ENCODE measurements at regions not wholly inside any gene's neighbourhood (a gene's known extent, or its start where the extent isn't known, plus 50 kb on each side); places are given as distances from the start of the nearest gene placed in this dataset.

GRCh38 chr5:56319526-56320181, 86.5 kb upstream of the ANKRD55 start:
- Histone ChIP-seq H2AFZ (ENCODE audit: low read depth) (peak overlapping the region; percentile 78), H3K36me3 (replicated peaks in 1 of 2; ENCODE audit: control insufficient read depth in 1 of 2, insufficient read depth in 2 of 2, low read length in 1 of 2) (no peaks in the 10 kb centered on the region), H3K9ac (peak overlapping the region; percentile 32; the same call in 1 of the 2 replicates), H3K27me3 (ENCODE audit: insufficient read depth) (no peaks in the 10 kb centered on the region), H4K20me1 (ENCODE audit: insufficient read depth) (no peaks in the 10 kb centered on the region), H3K4me1 (ENCODE audit: control insufficient read depth in 1 of 2, insufficient read depth in 2 of 2, low read depth in 1 of 2, low read length in 1 of 2) (peaks cover 7 to 14% of the 10 kb centered on the region in 2 experiments; a peak in 2 of 4 replicates), H3K79me2 (ENCODE audit: insufficient read depth) (no peaks in the 10 kb centered on the region), H3K27ac (ENCODE audit: low read depth in 2 of 2, low read length in 1 of 2) (peak overlapping the region; percentile 44 to 80), H3K4me2 (peak overlapping the region; percentile 66), H3F3A (replicated peaks; ENCODE audit: insufficient read depth) (no peaks in the 10 kb centered on the region), H3K9me2 (no peaks in the 10 kb centered on the region), H3K9me3 (no peaks in the 10 kb centered on the region), H3K4me3 (ENCODE audit: low read depth in 2 of 2, low read length in 1 of 2) (0 out of 4 replicates have a peak overlapping the region, but pooled peaks of 1 of the 2 experiments have one; percentile 36)
- TF ChIP-seq NFIC (IDR thresholded peaks at IDR 0.05; ENCODE audit: borderline replicate concordance) (peak; percentile 57), PBX3 (IDR thresholded peaks at IDR 0.05) (peak; percentile 5; the same call in 1 of the 2 replicates), FOSL2 (IDR thresholded peaks at IDR 0.05; ENCODE audit: borderline replicate concordance, low read depth) (peak; percentile 7; the same call in 1 of the 2 replicates), TCF12 (IDR thresholded peaks at IDR 0.05) (no peak)
- ChIA-PET CTCF (interaction anchor here (0.6 to 0.7 kb wide), 2 partner anchors 76 to 385 kb away, joined by 3 read pairs; no protein-coding TSS in a partner anchor), POLR2A (no interaction called here)
- no peak for DNase-seq
- WGBS (ENCODE audit: low lambda C conversion rate), result 61% methylated on average over 19 of the region's 19 CpGs

GRCh38 chr5:56317923-56318561, 84.9 kb upstream of the ANKRD55 start:
- Histone ChIP-seq H3F3A (replicated peaks; ENCODE audit: insufficient read depth) (no peaks in the 10 kb centered on the region), H3K27me3 (ENCODE audit: insufficient read depth) (no peaks in the 10 kb centered on the region), H3K4me3 (ENCODE audit: low read depth in 2 of 2, low read length in 1 of 2) (no peak overlapping the region), H3K27ac (ENCODE audit: low read depth in 2 of 2, low read length in 1 of 2) (no peak overlapping the region), H3K9me3 (no peaks in the 10 kb centered on the region), H3K4me2 (no peak overlapping the region), H3K79me2 (ENCODE audit: insufficient read depth) (no peaks in the 10 kb centered on the region), H4K20me1 (ENCODE audit: insufficient read depth) (no peaks in the 10 kb centered on the region), H3K36me3 (replicated peaks in 1 of 2; ENCODE audit: control insufficient read depth in 1 of 2, insufficient read depth in 2 of 2, low read length in 1 of 2) (no peaks in the 10 kb centered on the region), H2AFZ (ENCODE audit: low read depth) (no peak overlapping the region), H3K9me2 (no peaks in the 10 kb centered on the region), H3K4me1 (ENCODE audit: control insufficient read depth in 1 of 2, insufficient read depth in 2 of 2, low read depth in 1 of 2, low read length in 1 of 2) (peaks cover 7 to 10% of the 10 kb centered on the region in 2 experiments; a peak in 2 of 4 replicates), H3K9ac (no peak overlapping the region)
- DNase-seq, result no peak
- CTCF ChIA-PET, result interaction anchor here (1.0 to 2.2 kb wide), 2 partner anchors 10 to 48 kb away, joined by 3 to 11 read pairs; no protein-coding TSS in a partner anchor
- TF ChIP-seq GATA2 (CRISPR knock-in tag; IDR thresholded peaks at IDR 0.05), result no peak
- no peak for TF ChIP-seq RCOR1 (IDR thresholded peaks at IDR 0.05; ENCODE audit: low read length)
- no peak for TF ChIP-seq EZH2phosphoT487 (IDR thresholded peaks at IDR 0.05; ENCODE audit: borderline replicate concordance, low read depth)
- TF ChIP-seq MAX (IDR thresholded peaks at IDR 0.05; ENCODE audit: low read depth), result no peak
- no peak for TF ChIP-seq JUND (IDR thresholded peaks at IDR 0.05)
- no peak for TF ChIP-seq NRF1 (IDR thresholded peaks at IDR 0.05; ENCODE audit: low read depth, low read length)
- TF ChIP-seq CTCF (IDR thresholded peaks at IDR 0.05), result no peak
- TF ChIP-seq PBX3 (IDR thresholded peaks at IDR 0.05), result no peak
- no peak for TF ChIP-seq RXRA (IDR thresholded peaks at IDR 0.05; ENCODE audit: borderline replicate concordance, low read depth)
- TF ChIP-seq SMC3 (IDR thresholded peaks at IDR 0.05; ENCODE audit: low read depth, low read length), result no peak
- no peak for TF ChIP-seq CHD2 (IDR thresholded peaks at IDR 0.05; ENCODE audit: low read length, partially characterized antibody)
- TF ChIP-seq MXI1 (IDR thresholded peaks at IDR 0.05; ENCODE audit: low read depth, low read length), result no peak
- TF ChIP-seq RAD21 (IDR thresholded peaks at IDR 0.05; ENCODE audit: low read length), result no peak
- POLR2A ChIA-PET, result no interaction called here
- WGBS (ENCODE audit: low lambda C conversion rate), result 94% methylated on average over 7 of the region's 7 CpGs
